Gastrocnemius medialis (tissue), 4 donors: ENCODE measurements at regions not wholly inside any gene's neighbourhood (a gene's known extent, or its start where the extent isn't known, plus 50 kb on each side); places are given as distances from the start of the nearest gene placed in this dataset.

Experiments
- ATAC-seq, 2 donors: fragments of 150-250 bp; one replicate each; pipeline ENCODE4 v1.9.1; 2016
- DNase-seq, 2 donors: peaks; one replicate each; pipeline ENCODE4 v3.0.0-alpha.2; 2019
- H3K27ac ChIP-seq, 4 donors: fragments of 200-600 bp; sonication (generic); 1 replicate in 1 of 4; 2 replicates in 3 of 4; pipeline ENCODE4 v1.5.1; 2016 to 2018; ENCODE audit warnings: mild to moderate bottlenecking in 2 of 4, moderate library complexity in 1 of 4
- H3K27me3 ChIP-seq, 3 donors: fragments of 200-600 bp; sonication (generic) in 2 of 3; 1 replicate in 1 of 3; 2 replicates in 2 of 3; pipeline versions ENCODE4 v1.5.1 to v1.6.0; 2016 to 2019; ENCODE audit warnings: mild to moderate bottlenecking in 1 of 3, moderate library complexity in 1 of 3
- H3K36me3 ChIP-seq, 2 donors: fragments of 200-600 bp; sonication (generic) in 1 of 2; one replicate each; pipeline ENCODE4 v1.5.1; 2017 to 2018
- H3K4me1 ChIP-seq, 2 donors: fragments of 200-600 bp; sonication (generic) in 1 of 2; one replicate each; pipeline ENCODE4 v1.5.1; 2016 to 2017; ENCODE audit warnings: mild to moderate bottlenecking in 2 of 2
- H3K4me3 ChIP-seq, 4 donors: fragments of 200-600 bp; sonication (generic) in 3 of 4; 1 replicate in 1 of 4; 2 replicates in 3 of 4; pipeline ENCODE4 v1.5.1; 2016 to 2019; ENCODE audit warnings: mild to moderate bottlenecking in 2 of 4
- H3K9me3 ChIP-seq, 3 donors: fragments of 200-600 bp; sonication (generic) in 2 of 3; 1 replicate in 1 of 3; 2 replicates in 2 of 3; pipeline ENCODE4 v1.5.1; 2016 to 2019
- POLR2A ChIP-seq, 2 donors: fragments of 450-650 bp; IDR thresholded peaks; one replicate each; pipeline ENCODE4 v1.6.1; 2017; ENCODE audit warnings: antibody characterized with exemption in 2 of 2, mild to moderate bottlenecking in 2 of 2, moderate library complexity in 2 of 2
- in situ Hi-C, 4 donors: fragments of 200-750 bp; cut with MboI; loops; one replicate each; pipeline versions ENCODE4 v1.15.0 to v1.8.0; 2017; ENCODE audit warnings: low sequenced_read_pairs in 4 of 4
- intact Hi-C: fragments of 100-400 bp; cut with DNase I; formaldehyde crosslinking; loops from one replicate; pipeline ENCODE4 v1.15.1; 2023; ENCODE audit warnings: low total_unique reads
- TF ChIP-seq, protein P1 (sequence below), 5 experiments: fragments of 450-650 bp in 3 of 5; fragments of 200-600 bp in 2 of 5; sonication (generic) in 2 of 5; IDR thresholded peaks in 4 of 5; conservative IDR thresholded peaks in 1 of 5; 1 replicate in 4 of 5; 2 replicates in 1 of 5; pipeline ENCODE4 v1.5.1; 2016 to 2019; ENCODE audit warnings: antibody characterized with exemption in 5 of 5, mild to moderate bottlenecking in 3 of 5, moderate library complexity in 3 of 5

DNA sequence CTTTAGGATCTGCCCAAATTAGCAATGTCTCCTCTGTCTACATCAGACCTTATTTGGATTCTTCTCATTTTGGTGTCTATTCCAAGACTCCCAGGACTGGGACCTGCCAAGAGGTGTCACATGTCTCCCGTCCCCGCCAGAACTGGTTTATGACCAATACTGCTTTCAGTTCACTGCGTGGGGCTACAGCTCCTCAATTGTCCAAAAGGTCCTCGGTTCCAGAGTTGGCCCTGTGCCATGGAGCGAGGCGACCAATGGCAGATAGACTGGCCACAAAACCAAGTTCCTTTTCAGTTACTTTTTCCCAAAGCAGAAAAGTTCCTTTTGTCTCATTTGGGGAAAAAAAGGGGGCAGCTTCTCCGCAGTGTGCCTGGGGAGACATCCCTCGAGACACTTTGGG lies 144.1 kb upstream of the ZNF236 start:
- in situ Hi-C loops = no loop called here
- H3K4me3 ChIP-seq = no peak overlapping the region

DNA sequence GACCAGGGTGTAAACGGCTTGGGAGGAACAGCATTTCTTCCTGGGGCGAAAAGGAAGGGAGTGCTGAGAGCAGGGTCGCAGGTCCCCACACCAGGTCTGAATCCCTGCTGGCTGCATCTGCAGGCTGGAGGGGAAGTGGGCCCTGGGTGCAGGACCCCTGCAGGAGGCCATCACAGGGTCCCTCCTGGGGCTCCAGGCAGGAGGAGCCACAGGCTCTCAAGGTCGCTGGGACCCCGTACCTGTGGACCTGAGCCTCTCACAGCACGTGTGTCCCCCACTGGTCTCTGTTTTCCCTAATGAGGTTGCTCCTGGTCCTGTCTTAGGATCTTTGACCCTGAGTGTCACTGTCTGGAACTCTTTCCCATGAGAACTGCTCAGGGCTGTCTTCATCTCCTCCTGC lies 147.8 kb upstream of the ZNF236 start:
- in situ Hi-C loops = no loop called here
- no peak overlapping the region for H3K27ac ChIP-seq
- no peak overlapping the region for H3K4me3 ChIP-seq
- DNase-seq (no peak), ATAC-seq (no peak)
- TF ChIP-seq POLR2A (IDR thresholded peaks at IDR 0.05) = no peak
- TF ChIP-seq, protein P1, sequence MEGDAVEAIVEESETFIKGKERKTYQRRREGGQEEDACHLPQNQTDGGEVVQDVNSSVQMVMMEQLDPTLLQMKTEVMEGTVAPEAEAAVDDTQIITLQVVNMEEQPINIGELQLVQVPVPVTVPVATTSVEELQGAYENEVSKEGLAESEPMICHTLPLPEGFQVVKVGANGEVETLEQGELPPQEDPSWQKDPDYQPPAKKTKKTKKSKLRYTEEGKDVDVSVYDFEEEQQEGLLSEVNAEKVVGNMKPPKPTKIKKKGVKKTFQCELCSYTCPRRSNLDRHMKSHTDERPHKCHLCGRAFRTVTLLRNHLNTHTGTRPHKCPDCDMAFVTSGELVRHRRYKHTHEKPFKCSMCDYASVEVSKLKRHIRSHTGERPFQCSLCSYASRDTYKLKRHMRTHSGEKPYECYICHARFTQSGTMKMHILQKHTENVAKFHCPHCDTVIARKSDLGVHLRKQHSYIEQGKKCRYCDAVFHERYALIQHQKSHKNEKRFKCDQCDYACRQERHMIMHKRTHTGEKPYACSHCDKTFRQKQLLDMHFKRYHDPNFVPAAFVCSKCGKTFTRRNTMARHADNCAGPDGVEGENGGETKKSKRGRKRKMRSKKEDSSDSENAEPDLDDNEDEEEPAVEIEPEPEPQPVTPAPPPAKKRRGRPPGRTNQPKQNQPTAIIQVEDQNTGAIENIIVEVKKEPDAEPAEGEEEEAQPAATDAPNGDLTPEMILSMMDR (IDR thresholded peaks at IDR 0.05 in 4 of 5, conservative IDR thresholded peaks at IDR 0.05 in 1 of 5) = no peak
- intact Hi-C loops = no loop called here
- no peaks in the 10 kb centered on the region for H3K27me3 ChIP-seq
- no peaks in the 10 kb centered on the region for H3K4me1 ChIP-seq
- H3K36me3 ChIP-seq = no peaks in the 10 kb centered on the region
- H3K9me3 ChIP-seq = no peaks in the 10 kb centered on the region

More for the DNA sequence above, 144.1 kb upstream of the ZNF236 start:
- Histone ChIP-seq H3K36me3 (no peaks in the 10 kb centered on the region), H3K9me3 (no peaks in the 10 kb centered on the region), H3K27me3 (no peaks in the 10 kb centered on the region), H3K4me1 (no peaks in the 10 kb centered on the region), H3K27ac (no peak overlapping the region)
- no peak for ATAC-seq
- DNase-seq = no peak
- TF ChIP-seq, protein P1 (IDR thresholded peaks at IDR 0.05 in 4 of 5, conservative IDR thresholded peaks at IDR 0.05 in 1 of 5) = no peak
- TF ChIP-seq POLR2A (IDR thresholded peaks at IDR 0.05) = no peak
- intact Hi-C loops = no loop called here

DNA sequence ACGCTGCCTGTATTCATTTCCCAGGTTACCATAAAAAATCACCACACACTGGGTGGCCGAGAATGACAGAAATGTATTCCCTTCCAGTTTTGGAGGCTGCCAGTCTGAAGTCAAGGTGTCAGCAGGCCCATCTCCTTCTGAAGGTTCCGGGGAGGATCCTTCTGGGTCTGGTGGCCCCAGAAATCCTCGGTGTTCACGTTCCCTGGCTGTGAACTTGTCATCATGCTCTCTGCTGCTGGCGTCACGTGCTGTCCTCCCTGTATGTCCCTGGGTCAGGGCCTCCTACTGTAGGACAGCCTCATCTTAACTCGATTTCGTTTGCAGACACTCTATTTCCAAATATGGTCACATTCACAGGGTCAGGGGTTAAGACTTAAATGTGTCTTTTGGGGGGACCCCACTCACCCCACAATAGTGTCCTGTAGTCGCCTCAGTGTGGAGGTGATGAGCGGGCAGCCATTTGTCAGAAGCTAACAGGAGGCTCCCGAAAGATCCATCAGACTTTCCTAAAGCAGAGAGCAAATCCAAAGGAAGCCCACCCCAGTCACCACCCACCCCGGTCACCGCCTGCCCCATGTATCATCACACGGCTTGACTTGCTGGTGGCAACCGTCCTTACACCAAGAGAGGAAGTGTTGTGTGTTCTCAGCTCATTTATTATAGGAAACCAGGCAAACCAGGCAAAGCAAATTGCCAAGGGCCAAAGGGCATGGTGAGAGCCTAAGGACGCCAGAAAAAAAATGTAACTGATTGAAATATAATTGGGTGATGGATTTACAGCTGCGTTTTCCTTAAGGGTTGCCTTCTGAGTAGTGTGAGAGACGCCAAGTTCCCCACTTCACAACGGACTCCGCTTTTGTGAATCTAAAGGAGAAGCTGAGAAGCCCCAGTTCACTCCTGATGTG lies 148.8 kb upstream of the ZNF236 start:
- no peak for TF ChIP-seq POLR2A (IDR thresholded peaks at IDR 0.05)
- TF ChIP-seq, protein P1 (IDR thresholded peaks at IDR 0.05 in 4 of 5, conservative IDR thresholded peaks at IDR 0.05 in 1 of 5) = no peak
- H3K27ac ChIP-seq = no peak overlapping the region
- H3K36me3 ChIP-seq = no peaks in the 10 kb centered on the region
- in situ Hi-C loops (no loop called here), intact Hi-C loops (no loop called here)
- DNase-seq (no peak), ATAC-seq (no peak)
- H3K27me3 ChIP-seq = no peaks in the 10 kb centered on the region
- no peaks in the 10 kb centered on the region for H3K4me1 ChIP-seq
- H3K9me3 ChIP-seq = no peaks in the 10 kb centered on the region
- H3K4me3 ChIP-seq = no peak overlapping the region

DNA sequence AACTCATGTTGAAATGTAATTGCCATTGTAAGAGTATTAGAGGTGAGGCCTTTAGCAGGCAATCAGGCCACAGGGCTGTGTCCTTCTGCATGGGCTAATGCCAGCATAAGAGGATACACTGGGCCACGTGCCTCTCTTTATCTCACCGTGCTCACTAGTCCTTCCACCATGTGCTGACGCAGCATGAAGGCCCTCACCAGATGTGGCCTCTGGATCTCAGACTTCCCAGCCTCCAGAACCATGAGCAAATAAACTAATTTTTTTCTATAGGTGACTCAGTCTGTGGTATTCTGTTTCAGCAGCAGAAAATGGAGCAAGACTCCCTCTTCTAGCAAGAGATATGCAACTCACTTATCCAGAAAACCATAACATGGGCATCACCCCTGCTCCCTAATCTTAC lies 149.7 kb upstream of the ZNF236 start:
- intact Hi-C loops = no loop called here
- ATAC-seq (no peak), DNase-seq (no peak)
- TF ChIP-seq, protein P1 (IDR thresholded peaks at IDR 0.05 in 4 of 5, conservative IDR thresholded peaks at IDR 0.05 in 1 of 5) = no peak
- no peak for TF ChIP-seq POLR2A (IDR thresholded peaks at IDR 0.05)
- no peak overlapping the region for H3K4me3 ChIP-seq
- no peaks in the 10 kb centered on the region for H3K4me1 ChIP-seq
- H3K27ac ChIP-seq = no peak overlapping the region
- in situ Hi-C loops = no loop called here
- no peaks in the 10 kb centered on the region for H3K9me3 ChIP-seq
- no peaks in the 10 kb centered on the region for H3K27me3 ChIP-seq
- H3K36me3 ChIP-seq = no peaks in the 10 kb centered on the region
